GM21423 (cell line): ENCODE measurements at regions not wholly inside any gene's neighbourhood (a gene's known extent, or its start where the extent isn't known, plus 50 kb on each side); places are given as distances from the start of the nearest gene placed in this dataset.
"Not testable (repeated sequence)": the region's sequence is repeated elsewhere in the genome, so short reads cannot be mapped to it uniquely, and the experiment has no call there.

Experiments used
- ATAC-seq: cut with Tn5 transposase; IDR thresholded peaks from one replicate; pipeline ENCODE4 v1.9.1; 2021; ENCODE audit warnings: mild to moderate bottlenecking, moderate library complexity; ENCODE audit not compliant: unreplicated experiment

DNA sequence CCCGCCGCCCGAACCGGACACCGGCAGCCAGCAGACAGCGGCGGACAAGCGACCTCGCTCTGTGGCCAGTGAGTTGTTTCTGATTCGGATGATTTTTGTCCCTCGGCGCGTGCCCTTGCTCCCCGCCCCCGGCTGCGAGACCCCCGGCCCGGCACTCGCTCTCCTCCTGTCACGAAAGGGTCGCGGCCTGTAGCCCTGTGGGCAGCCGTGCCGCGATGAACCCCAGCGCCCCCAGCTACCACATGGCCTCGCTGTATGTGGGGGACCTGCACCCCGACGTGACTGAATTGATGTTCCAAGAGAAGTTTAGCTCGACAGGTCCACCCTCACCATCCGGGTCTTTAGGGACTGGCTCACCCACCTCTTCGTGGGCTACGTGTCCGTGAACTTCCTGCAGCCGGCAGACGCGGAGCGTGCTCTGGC lies 1257.5 kb upstream of the ACVR2A start:
- no peak for ATAC-seq

GRCh38 chr2:146584316-146584715 lies 1260.5 kb upstream of the ACVR2A start:
- ATAC-seq, result no peak

GRCh38 chr2:146579147-146579930 lies 1265.5 kb upstream of the ACVR2A start:
- ATAC-seq, result no peak

- ATAC-seq, result no peak
Observed at GRCh38 chr2:146576339-146577111, 1268.3 kb upstream of the ACVR2A start.

GRCh38 chr2:146572598-146572997 lies 1272.2 kb upstream of the ACVR2A start:
- ATAC-seq, result no peak

DNA sequence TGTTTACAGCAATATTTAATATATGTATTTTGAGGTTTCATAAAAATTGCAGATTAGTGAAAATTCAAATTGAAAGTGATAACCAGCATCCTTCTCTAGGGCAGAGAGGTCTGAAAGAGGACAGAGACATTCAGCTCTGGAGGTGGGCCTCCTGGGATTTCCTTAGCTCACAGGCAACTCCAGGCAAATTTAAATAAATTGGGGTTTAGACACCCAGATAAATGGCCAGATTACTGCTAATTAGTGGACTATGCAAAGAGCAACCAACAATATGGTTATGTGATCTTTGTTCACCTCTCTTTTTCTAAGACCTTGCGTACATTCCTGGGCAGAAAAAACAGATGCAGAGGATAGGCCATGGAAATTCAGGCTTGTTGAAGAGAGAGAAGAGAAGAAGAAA lies 1282.8 kb upstream of the ACVR2A start:
- no peak for ATAC-seq

DNA sequence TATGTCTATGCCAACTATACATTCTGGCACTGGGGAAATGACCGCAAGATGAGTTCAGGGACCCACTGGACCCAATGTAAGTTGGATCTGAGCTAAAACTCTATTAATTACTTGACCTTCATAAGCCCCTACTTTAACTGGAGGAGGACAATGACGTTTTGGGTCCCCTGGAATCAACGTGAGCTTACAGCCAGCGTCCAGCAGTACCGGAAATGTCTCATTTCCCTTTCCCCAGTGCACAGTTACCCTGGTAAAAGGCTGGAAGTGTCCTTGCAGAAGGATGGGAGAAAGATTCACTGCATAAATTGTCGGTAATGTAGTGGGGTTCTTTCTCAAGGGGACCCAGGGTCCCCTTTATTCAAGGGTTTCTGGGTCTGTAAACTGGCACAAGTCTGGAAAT lies 1297.6 kb upstream of the ACVR2A start:
- ATAC-seq, result no peak

DNA sequence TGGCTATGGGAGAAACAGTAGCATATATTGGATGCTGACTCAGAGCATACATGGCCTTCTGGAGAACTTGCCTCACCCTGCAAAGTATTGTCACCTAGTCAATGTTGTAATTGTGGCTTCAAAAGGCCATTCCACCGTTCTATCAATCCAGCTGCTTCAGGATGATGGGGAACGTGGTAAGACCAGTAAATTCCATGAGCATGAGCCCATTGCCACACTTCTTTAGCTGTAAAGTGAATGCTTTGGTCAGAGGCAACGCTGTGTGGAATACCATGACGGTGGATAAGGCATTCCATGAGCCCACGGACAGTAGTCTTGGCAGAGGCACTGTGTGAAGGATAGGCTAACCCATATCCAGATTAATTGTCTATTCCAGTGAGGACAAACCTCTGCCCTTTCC lies 1300.1 kb upstream of the ACVR2A start:
- ATAC-seq, result no peak

GRCh38 chr2:146541896-146542295 lies 1302.9 kb upstream of the ACVR2A start:
- ATAC-seq, result no peak

DNA sequence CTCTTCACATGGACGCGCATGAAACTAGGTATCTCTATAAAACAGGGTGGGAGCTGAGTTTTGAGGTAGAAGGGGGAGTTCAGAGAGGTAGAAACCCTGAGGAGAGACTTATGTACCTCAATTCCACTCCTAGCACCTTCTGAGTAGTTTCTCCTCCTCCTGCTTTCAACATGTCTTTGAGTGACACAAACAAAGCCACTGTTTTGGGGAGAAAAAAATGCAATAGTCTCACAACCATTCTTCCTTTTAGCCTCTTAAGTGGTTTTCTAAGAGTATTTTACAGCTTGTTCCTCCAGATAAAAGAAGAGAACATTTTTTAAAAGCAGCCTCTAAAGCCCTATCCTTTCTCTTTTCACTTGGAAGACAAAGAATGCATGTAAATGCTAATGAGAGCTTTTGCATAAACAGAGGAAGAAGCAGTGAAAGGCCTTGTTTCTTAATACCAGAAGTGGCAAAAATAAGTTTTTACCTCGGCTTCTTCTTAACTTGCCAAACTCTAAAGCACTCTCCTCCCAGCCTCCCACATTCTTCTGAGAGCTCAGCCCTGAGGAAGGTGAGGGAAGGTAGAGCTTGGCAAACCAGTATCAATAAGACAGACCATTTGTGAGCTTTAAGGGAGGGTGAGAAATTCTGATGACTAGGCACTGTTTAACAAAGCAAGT lies 1304.4 kb upstream of the ACVR2A start:
- ATAC-seq, result no peak

DNA sequence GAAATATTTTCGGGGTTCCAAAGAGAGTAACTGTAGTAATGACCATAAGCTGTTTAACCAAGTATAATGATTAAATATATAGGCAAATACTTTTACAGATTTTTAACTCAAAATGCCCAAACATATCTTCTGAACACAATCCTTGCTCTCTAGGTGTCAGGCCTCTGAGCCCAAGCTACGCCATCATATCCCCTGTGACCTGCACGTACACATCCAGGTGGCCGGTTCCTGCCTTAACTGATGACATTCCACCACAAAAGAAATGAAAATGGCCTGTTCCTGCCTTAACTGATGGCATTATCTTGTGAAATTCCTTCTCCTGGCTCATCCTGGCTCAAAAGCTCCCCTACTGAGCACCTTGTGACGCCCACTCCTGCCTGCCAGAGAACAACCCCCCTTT lies 1305.1 kb upstream of the ACVR2A start:
- ATAC-seq, result not testable (repeated sequence)

GRCh38 chr2:146537477-146537876 lies 1307.4 kb upstream of the ACVR2A start:
- ATAC-seq, result no peak

- ATAC-seq, result no peak
Observed at GRCh38 chr2:146532509-146533147, 1312.2 kb upstream of the ACVR2A start.

- no peak for ATAC-seq
Observed at GRCh38 chr2:146532009-146532408, 1312.8 kb upstream of the ACVR2A start.

DNA sequence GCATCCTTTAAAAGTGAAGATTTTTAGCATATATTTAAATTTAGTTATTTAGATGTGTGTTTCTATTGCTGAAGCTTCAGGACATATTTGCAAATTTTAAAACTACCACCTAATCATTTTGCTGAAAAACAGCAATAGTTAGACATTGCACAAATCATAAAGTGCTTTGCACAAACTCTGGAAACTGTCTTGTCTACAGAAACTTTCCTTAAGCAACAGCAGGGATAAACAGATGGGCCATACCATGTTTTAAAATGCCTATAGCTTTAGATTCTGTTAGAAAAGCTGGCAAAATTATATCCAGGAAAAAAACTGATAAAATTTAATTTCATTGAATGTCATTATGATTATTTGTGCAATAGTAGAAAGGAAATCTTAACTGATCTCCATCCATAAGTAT lies 1313.9 kb upstream of the ACVR2A start:
- ATAC-seq, result no peak

DNA sequence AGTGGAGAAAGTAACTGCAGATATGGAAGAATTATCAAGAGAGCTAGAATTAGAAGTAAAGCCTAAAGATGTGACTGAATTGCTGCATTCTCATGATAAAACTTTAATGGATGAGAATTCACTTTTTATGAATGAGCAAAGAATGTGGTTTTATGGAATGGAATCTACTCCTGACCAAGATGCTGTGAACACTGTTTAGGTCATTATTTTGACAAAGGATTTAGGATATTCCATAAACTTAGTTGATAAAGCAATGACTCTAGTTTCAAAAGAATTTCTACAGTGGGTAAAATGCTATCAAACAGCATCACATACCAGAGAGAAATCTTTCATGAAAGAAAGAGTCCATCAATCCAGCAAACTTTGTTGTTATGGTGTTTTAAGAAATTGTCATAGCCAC lies 1317.7 kb upstream of the ACVR2A start:
- ATAC-seq, result no peak

DNA sequence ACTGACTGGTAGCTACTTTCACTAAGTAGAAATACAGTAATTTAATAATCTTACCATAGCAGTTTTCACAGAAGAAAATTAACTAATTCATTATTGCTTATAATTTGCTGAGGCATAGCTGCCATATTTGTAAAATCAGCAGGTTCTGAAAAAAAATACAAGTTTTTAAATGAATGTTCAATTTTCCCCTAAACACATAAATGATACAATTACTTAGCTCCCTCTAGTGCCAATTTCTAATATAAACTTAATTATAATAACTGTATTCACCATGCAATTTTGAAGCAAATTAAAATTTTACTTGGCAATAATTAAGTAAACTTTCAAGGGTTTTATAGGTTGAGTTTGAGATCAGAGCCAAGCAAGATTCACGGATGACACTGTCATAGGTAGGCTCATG lies 1321.6 kb upstream of the ACVR2A start:
- ATAC-seq, result no peak

DNA sequence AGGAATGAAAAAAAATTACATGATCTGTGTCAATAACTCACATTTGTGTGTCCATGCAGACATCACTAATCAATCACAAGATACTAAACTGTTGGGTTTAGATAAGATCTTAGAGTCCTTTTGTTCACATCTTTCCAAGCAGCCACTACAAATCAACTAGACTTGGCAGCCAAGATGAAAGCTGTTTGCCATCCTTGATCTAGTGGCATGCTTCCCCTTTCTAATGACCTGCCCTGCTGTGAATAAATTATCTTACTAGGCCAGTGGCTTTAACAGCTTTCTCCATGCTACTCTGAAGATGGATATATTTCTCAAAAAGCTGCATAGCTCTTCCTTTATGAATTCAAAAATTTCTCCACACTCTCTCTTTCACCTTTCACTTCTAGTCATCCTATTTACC lies 1338.0 kb upstream of the ACVR2A start:
- no peak for ATAC-seq

DNA sequence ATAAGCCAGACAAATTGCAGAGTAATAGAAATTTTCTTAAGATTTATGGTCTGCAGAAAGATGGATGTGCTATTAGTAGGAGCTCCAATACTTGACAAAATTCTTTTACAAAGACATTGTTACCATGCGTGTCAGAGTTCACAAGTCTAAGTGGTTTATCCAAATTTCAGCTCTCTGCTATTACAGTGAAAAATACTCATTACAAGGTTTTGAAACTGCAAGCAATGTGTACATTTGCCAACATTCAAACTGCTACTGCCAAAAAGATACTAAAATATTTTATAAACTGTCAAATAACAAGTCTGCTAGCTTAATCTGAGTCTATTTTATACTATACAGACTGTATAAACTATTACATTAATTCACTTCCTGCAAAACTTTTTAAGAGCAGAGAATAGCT lies 1341.5 kb upstream of the ACVR2A start:
- no peak for ATAC-seq

GRCh38 chr2:146496248-146496647 lies 1348.6 kb upstream of the ACVR2A start:
- ATAC-seq, result no peak

- ATAC-seq, result no peak
Observed at GRCh38 chr2:146489386-146489785, 1355.4 kb upstream of the ACVR2A start.
